ENCODE measurements at regions not wholly inside any gene's neighbourhood (a gene's known extent, or its start where the extent isn't known, plus 50 kb on each side); places are given as distances from the start of the nearest gene placed in this dataset.

DNA sequence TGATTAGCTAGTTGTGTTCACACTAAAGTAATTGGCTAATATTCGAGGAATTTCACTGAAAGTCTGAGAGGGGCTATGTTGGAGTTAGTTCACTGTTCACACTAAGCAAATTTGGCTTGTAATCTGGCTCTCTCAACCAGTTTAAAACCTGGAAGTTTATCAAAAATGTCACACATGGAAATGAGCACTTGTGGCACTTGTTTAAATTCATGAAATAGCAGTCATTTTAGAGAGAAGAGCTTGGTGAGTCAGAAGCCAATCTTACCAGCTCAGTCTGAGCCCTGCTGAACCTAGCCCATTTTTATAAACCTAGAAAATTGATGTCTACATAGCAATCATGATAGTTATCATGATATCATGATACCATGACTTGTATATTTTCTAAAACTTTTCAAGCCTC lies 90.7 kb upstream of the JADE1 start:
- TF ChIP-seq CTCF (tag by site-specific recombination; IDR thresholded peaks at IDR 0.05) (no peak), ZNF704 (tag by site-specific recombination; IDR thresholded peaks at IDR 0.05) (no peak), KLF1 (tag by site-specific recombination; IDR thresholded peaks at IDR 0.05) (no peak), ZNF596 (tag by site-specific recombination; IDR thresholded peaks at IDR 0.05) (no peak), ZNF626 (tag by site-specific recombination; IDR thresholded peaks at IDR 0.05) (no peak), HIC1 (tag by site-specific recombination; IDR thresholded peaks at IDR 0.05) (no peak), ZNF121 (tag by site-specific recombination; IDR thresholded peaks at IDR 0.05) (no peak), ZBTB20 (tag by site-specific recombination; IDR thresholded peaks at IDR 0.05) (no peak), YY1 (tag by site-specific recombination; IDR thresholded peaks at IDR 0.05) (no peak), ZNF133 (tag by site-specific recombination; IDR thresholded peaks at IDR 0.05) (no peak), ZNF747 (tag by site-specific recombination; IDR thresholded peaks at IDR 0.05) (no peak)
- TF ChIP-seq, protein P1, sequence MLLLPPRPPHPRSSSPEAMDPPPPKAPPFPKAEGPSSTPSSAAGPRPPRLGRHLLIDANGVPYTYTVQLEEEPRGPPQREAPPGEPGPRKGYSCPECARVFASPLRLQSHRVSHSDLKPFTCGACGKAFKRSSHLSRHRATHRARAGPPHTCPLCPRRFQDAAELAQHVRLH (tag by site-specific recombination; IDR thresholded peaks at IDR 0.05): no peak
- TF ChIP-seq, protein P2, sequence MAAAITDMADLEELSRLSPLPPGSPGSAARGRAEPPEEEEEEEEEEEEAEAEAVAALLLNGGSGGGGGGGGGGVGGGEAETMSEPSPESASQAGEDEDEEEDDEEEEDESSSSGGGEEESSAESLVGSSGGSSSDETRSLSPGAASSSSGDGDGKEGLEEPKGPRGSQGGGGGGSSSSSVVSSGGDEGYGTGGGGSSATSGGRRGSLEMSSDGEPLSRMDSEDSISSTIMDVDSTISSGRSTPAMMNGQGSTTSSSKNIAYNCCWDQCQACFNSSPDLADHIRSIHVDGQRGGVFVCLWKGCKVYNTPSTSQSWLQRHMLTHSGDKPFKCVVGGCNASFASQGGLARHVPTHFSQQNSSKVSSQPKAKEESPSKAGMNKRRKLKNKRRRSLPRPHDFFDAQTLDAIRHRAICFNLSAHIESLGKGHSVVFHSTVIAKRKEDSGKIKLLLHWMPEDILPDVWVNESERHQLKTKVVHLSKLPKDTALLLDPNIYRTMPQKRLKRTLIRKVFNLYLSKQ (tag by site-specific recombination; IDR thresholded peaks at IDR 0.05; ENCODE audit: borderline replicate concordance): no peak

Data from HEK293 (cell line).